Gastrocnemius medialis (tissue), 4 donors: ENCODE measurements at regions not wholly inside any gene's neighbourhood (a gene's known extent, or its start where the extent isn't known, plus 50 kb on each side); places are given as distances from the start of the nearest gene placed in this dataset.
"Not testable (repeated sequence)": the region's sequence is repeated elsewhere in the genome, so short reads cannot be mapped to it uniquely, and the experiment has no call there.

Source experiments
- ATAC-seq, 2 donors: fragments of 150-250 bp; one replicate each; pipeline ENCODE4 v1.9.1; 2016
- DNase-seq, 2 donors: peaks; one replicate each; pipeline ENCODE4 v3.0.0-alpha.2; 2019
- H3K27ac ChIP-seq, 4 donors: fragments of 200-600 bp; sonication (generic); 1 replicate in 1 of 4; 2 replicates in 3 of 4; pipeline ENCODE4 v1.5.1; 2016 to 2018; ENCODE audit warnings: mild to moderate bottlenecking in 2 of 4, moderate library complexity in 1 of 4
- H3K27me3 ChIP-seq, 3 donors: fragments of 200-600 bp; sonication (generic) in 2 of 3; 1 replicate in 1 of 3; 2 replicates in 2 of 3; pipeline versions ENCODE4 v1.5.1 to v1.6.0; 2016 to 2019; ENCODE audit warnings: mild to moderate bottlenecking in 1 of 3, moderate library complexity in 1 of 3
- H3K36me3 ChIP-seq, 2 donors: fragments of 200-600 bp; sonication (generic) in 1 of 2; one replicate each; pipeline ENCODE4 v1.5.1; 2017 to 2018
- H3K4me1 ChIP-seq, 2 donors: fragments of 200-600 bp; sonication (generic) in 1 of 2; one replicate each; pipeline ENCODE4 v1.5.1; 2016 to 2017; ENCODE audit warnings: mild to moderate bottlenecking in 2 of 2
- H3K4me3 ChIP-seq, 4 donors: fragments of 200-600 bp; sonication (generic) in 3 of 4; 1 replicate in 1 of 4; 2 replicates in 3 of 4; pipeline ENCODE4 v1.5.1; 2016 to 2019; ENCODE audit warnings: mild to moderate bottlenecking in 2 of 4
- H3K9me3 ChIP-seq, 3 donors: fragments of 200-600 bp; sonication (generic) in 2 of 3; 1 replicate in 1 of 3; 2 replicates in 2 of 3; pipeline ENCODE4 v1.5.1; 2016 to 2019
- CTCF ChIP-seq, 5 experiments: fragments of 450-650 bp in 3 of 5; fragments of 200-600 bp in 2 of 5; sonication (generic) in 2 of 5; IDR thresholded peaks in 4 of 5; conservative IDR thresholded peaks in 1 of 5; 1 replicate in 4 of 5; 2 replicates in 1 of 5; pipeline ENCODE4 v1.5.1; 2016 to 2019; ENCODE audit warnings: antibody characterized with exemption in 5 of 5, mild to moderate bottlenecking in 3 of 5, moderate library complexity in 3 of 5
- POLR2A ChIP-seq, 2 donors: fragments of 450-650 bp; IDR thresholded peaks; one replicate each; pipeline ENCODE4 v1.6.1; 2017; ENCODE audit warnings: antibody characterized with exemption in 2 of 2, mild to moderate bottlenecking in 2 of 2, moderate library complexity in 2 of 2
- in situ Hi-C, 4 donors: fragments of 200-750 bp; cut with MboI; loops; one replicate each; pipeline versions ENCODE4 v1.15.0 to v1.8.0; 2017; ENCODE audit warnings: low sequenced_read_pairs in 4 of 4
- intact Hi-C: fragments of 100-400 bp; cut with DNase I; formaldehyde crosslinking; loops from one replicate; pipeline ENCODE4 v1.15.1; 2023; ENCODE audit warnings: low total_unique reads

- Histone ChIP-seq H3K4me1 (no peaks in the 10 kb centered on the region), H3K9me3 (no peaks in the 10 kb centered on the region), H3K4me3 (no peak overlapping the region), H3K27me3 (no peaks in the 10 kb centered on the region), H3K36me3 (no peaks in the 10 kb centered on the region), H3K27ac (no peak overlapping the region)
- intact Hi-C loops = no loop called here
- TF ChIP-seq POLR2A (IDR thresholded peaks at IDR 0.05) (no peak), CTCF (IDR thresholded peaks at IDR 0.05 in 4 of 5, conservative IDR thresholded peaks at IDR 0.05 in 1 of 5) (no peak)
- DNase-seq (no peak), ATAC-seq (no peak)
- in situ Hi-C loops = no loop called here
Measured at GRCh38 chr4:174389439-174389838, 105.7 kb downstream of the CEP44 start.

DNA sequence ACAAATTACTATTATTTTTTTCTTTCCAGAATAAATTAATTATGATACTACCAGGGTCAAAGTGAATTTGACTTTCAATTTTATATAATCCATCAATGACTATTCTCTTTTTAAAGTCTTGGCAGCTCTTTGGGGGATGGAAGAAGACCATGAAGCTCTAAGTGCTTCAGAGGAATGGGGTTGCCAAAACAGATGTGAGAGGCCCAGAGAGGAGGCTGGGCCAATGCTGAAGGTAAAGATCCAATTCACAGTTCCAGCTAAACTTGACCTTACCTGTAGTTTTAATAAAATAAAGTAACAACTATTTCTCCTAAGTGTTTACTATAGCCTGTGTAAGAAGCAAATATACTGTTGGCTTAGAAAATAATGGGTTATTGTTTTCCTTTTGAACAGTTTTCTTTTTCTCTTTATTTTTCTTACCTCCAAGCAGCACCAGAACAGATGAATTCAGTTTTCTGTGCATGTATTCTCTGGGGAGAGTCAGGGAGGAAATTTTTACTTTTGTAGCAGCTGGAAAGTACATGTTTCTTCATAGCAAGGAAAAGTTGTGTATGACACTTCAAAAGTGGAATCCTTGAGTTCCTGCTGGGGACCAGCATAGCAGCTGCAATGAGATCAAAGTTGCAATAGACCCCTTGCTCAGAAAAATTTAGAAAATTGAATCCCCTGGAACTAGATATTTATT is 104.9 kb downstream of the CEP44 start:
- H3K9me3 ChIP-seq = no peaks in the 10 kb centered on the region
- no peak for DNase-seq
- H3K4me1 ChIP-seq = no peaks in the 10 kb centered on the region
- in situ Hi-C loops = no loop called here
- no peak for ATAC-seq
- no peak for TF ChIP-seq CTCF (IDR thresholded peaks at IDR 0.05 in 4 of 5, conservative IDR thresholded peaks at IDR 0.05 in 1 of 5)
- no peak for TF ChIP-seq POLR2A (IDR thresholded peaks at IDR 0.05)
- no peaks in the 10 kb centered on the region for H3K36me3 ChIP-seq
- H3K4me3 ChIP-seq = no peak overlapping the region
- no peaks in the 10 kb centered on the region for H3K27me3 ChIP-seq
- intact Hi-C loops = no loop called here
- H3K27ac ChIP-seq = no peak overlapping the region

- intact Hi-C loops = no loop called here
- no peak overlapping the region for H3K4me3 ChIP-seq
- no peaks in the 10 kb centered on the region for H3K36me3 ChIP-seq
- TF ChIP-seq POLR2A (IDR thresholded peaks at IDR 0.05) (no peak), CTCF (IDR thresholded peaks at IDR 0.05 in 4 of 5, conservative IDR thresholded peaks at IDR 0.05 in 1 of 5) (no peak)
- DNase-seq (no peak), ATAC-seq (no peak)
- no peaks in the 10 kb centered on the region for H3K27me3 ChIP-seq
- in situ Hi-C loops = no loop called here
- no peaks in the 10 kb centered on the region for H3K4me1 ChIP-seq
- H3K9me3 ChIP-seq = no peaks in the 10 kb centered on the region
- no peak overlapping the region for H3K27ac ChIP-seq
Measured at GRCh38 chr4:174387721-174388120, 104.0 kb downstream of the CEP44 start.

GRCh38 chr4:174387143-174387542 is 103.4 kb downstream of the CEP44 start:
- no peak for DNase-seq
- Histone ChIP-seq H3K27ac (no peak overlapping the region), H3K27me3 (no peaks in the 10 kb centered on the region), H3K9me3 (no peaks in the 10 kb centered on the region), H3K4me3 (no peak overlapping the region), H3K36me3 (no peaks in the 10 kb centered on the region), H3K4me1 (no peaks in the 10 kb centered on the region)
- no peak for ATAC-seq
- intact Hi-C loops (no loop called here), in situ Hi-C loops (no loop called here)
- TF ChIP-seq POLR2A (IDR thresholded peaks at IDR 0.05) = no peak

DNA sequence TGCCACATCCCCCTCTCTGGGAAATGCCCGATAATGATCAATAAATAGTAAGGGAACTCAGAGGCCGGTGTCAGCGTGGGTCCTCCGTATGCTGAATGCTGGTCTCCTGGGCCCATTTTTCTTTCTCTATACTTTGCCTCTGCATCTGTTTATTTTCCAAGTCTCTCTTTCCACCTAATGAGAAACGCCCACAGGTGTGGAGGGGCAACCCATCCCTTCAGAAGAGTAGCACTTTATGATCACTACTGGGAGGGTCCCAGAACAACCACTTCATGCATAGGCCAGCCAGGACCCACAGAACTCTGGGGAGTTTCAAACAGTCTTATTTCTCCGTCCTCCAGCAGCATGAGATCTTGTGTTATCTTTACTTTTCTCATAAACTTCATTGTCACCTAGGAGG is 100.1 kb downstream of the CEP44 start:
- TF ChIP-seq CTCF (IDR thresholded peaks at IDR 0.05 in 4 of 5, conservative IDR thresholded peaks at IDR 0.05 in 1 of 5) (no peak), POLR2A (IDR thresholded peaks at IDR 0.05) (no peak)
- ATAC-seq (no peak), DNase-seq (no peak)
- no peaks in the 10 kb centered on the region for H3K36me3 ChIP-seq
- in situ Hi-C loops (no loop called here), intact Hi-C loops (no loop called here)
- H3K4me1 ChIP-seq = no peaks in the 10 kb centered on the region
- H3K27ac ChIP-seq = no peak overlapping the region
- no peaks in the 10 kb centered on the region for H3K27me3 ChIP-seq
- no peaks in the 10 kb centered on the region for H3K9me3 ChIP-seq
- no peak overlapping the region for H3K4me3 ChIP-seq

DNA sequence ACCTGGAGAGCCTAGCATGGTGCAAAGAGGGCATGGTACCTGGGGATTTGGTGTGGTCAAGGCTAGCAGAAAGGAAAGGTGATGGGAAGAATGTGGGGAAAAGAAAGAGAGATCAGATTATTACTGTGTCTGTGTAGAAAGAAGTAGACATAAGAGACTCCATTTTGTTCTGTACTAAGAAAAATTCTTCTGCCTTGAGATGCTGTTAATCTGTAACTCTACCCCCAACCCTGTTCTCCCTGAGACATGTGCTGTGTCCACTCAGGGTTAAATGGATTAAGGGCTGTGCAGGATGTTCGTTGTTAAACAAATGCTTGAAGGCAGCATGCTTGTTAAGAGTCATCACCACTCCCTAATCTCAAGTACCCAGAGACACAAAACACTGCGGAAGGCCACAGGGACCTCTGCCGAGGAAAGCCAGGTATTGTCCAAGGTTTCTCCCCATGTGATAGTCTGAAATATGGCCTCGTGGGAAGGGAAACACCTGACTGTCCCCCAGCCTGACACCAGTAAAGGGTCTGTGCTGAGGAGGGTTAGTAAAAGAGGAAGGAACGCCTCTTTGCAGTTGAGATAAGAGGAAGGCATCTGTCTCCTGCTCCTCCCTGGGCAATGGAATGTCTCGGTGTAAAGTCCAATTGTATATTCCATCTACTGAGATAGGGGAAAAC is 99.4 kb downstream of the CEP44 start:
- H3K9me3 ChIP-seq, ATAC-seq, intact Hi-C loops, H3K27ac ChIP-seq, H3K27me3 ChIP-seq, DNase-seq, in situ Hi-C loops, H3K4me1 ChIP-seq, H3K36me3 ChIP-seq, H3K4me3 ChIP-seq: not testable (repeated sequence)
